ENCODE measurements at regions not wholly inside any gene's neighbourhood (a gene's known extent, or its start where the extent isn't known, plus 50 kb on each side); places are given as distances from the start of the nearest gene placed in this dataset.

DNA sequence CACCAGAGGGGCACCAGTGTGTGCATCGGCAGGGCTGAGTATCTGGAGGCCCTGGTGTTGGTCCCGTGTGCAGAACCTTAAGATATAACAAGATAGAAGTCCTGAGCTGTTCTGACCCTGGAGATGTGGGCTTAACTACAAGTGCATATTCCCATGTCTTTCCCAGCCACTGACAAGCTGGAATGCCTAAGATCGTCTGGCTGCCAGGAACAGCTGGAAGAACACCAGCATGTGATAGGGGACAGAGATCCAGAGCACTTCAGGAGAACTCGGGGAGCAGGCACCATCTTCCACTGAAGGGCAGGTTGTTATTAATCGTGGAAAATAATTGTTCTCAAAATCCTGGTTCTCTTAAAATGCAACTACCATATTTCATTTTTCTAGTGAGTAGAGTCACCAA is 419.9 kb upstream of the RUNX1 start:
- TF ChIP-seq, protein P1, sequence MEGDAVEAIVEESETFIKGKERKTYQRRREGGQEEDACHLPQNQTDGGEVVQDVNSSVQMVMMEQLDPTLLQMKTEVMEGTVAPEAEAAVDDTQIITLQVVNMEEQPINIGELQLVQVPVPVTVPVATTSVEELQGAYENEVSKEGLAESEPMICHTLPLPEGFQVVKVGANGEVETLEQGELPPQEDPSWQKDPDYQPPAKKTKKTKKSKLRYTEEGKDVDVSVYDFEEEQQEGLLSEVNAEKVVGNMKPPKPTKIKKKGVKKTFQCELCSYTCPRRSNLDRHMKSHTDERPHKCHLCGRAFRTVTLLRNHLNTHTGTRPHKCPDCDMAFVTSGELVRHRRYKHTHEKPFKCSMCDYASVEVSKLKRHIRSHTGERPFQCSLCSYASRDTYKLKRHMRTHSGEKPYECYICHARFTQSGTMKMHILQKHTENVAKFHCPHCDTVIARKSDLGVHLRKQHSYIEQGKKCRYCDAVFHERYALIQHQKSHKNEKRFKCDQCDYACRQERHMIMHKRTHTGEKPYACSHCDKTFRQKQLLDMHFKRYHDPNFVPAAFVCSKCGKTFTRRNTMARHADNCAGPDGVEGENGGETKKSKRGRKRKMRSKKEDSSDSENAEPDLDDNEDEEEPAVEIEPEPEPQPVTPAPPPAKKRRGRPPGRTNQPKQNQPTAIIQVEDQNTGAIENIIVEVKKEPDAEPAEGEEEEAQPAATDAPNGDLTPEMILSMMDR (IDR thresholded peaks at IDR 0.05): no peak
- TF ChIP-seq POLR2AphosphoS5 (IDR thresholded peaks at IDR 0.05): no peak
- TF ChIP-seq POLR2A (IDR thresholded peaks at IDR 0.05): no peak

Measured in suprapubic skin (tissue), 4 donors.